Right atrium auricular region (tissue), 2 donors: ENCODE measurements at regions not wholly inside any gene's neighbourhood (a gene's known extent, or its start where the extent isn't known, plus 50 kb on each side); places are given as distances from the start of the nearest gene placed in this dataset.
A peak's percentile ranks its signal among the peaks of the same experiment; 100 is the strongest.

Experiments
- DNase-seq: peaks from one replicate; pipeline ENCODE4 v3.0.0-alpha.2; 2019; ENCODE audit warnings: low spot score
- H3K27ac ChIP-seq, 2 donors: fragments of 200-600 bp; sonication (generic); 1 replicate in 1 of 2; 2 replicates in 1 of 2; pipeline ENCODE4 v1.5.1; 2016 to 2019
- H3K27me3 ChIP-seq, 2 donors: fragments of 200-600 bp; sonication (generic); one replicate each; pipeline versions ENCODE4 v1.5.1 to v1.6.0; 2017 to 2019
- H3K36me3 ChIP-seq: fragments of 200-600 bp; sonication (generic); one replicate; pipeline ENCODE4 v1.5.1; 2016
- H3K4me1 ChIP-seq, 2 donors: fragments of 200-600 bp; sonication (generic); one replicate each; pipeline versions ENCODE4 v1.5.1 to v1.6.0; 2017 to 2019
- H3K4me3 ChIP-seq, 2 donors: fragments of 200-600 bp; sonication (generic); 1 replicate in 1 of 2; 2 replicates in 1 of 2; pipeline ENCODE4 v1.5.1; 2017 to 2019; ENCODE audit warnings: mild to moderate bottlenecking in 1 of 2, moderate library complexity in 1 of 2
- H3K9me3 ChIP-seq, 2 donors: fragments of 200-600 bp; sonication (generic); one replicate each; pipeline ENCODE4 v1.5.1; 2019
- CTCF ChIP-seq, 2 donors: fragments of 200-600 bp; sonication (generic); IDR thresholded peaks; one replicate each; pipeline ENCODE4 v1.5.1; 2019; ENCODE audit warnings: antibody characterized with exemption in 2 of 2

GRCh38 chr5:159787837-159788236 lies 128.4 kb upstream of the ADRA1B start:
- Histone ChIP-seq H3K36me3 (no peaks in the 10 kb centered on the region), H3K27me3 (no peaks in the 10 kb centered on the region), H3K9me3 (no peaks in the 10 kb centered on the region), H3K4me3 (no peak overlapping the region), H3K27ac (peak overlapping the region; percentile 40 to 72), H3K4me1 (peaks cover 0 to 22% of the 10 kb centered on the region in 2 donors)
- TF ChIP-seq CTCF (IDR thresholded peaks at IDR 0.05), result no peak
- DNase-seq, result no peak

DNA sequence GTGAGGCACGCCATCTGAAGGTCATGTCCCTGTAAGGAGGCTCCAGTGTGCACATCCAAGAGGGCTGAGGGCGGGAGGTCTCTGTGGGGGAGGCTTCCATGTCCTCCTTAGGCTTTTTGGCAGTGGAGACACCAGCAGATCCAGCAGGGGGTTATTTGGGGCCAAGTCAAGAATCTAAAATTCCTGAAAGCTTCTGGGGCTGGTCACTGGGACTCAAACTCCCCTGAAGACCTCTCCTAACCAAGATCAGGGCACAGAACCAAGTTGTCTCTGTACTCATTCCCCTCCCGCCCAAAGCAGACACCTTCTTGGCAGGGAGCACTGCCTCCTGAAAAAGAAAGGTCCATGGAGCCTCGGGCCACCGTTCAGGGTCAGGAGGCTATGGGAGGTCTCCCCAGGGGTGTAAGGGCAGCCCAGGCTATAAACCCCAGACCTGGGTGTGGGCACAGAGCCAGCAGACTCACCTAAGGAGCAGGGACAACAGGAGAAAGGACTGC lies 127.4 kb upstream of the ADRA1B start:
- H3K27ac ChIP-seq, result no peak overlapping the region
- no peaks in the 10 kb centered on the region for H3K9me3 ChIP-seq
- peaks cover 0 to 22% of the 10 kb centered on the region in 2 donors for H3K4me1 ChIP-seq
- DNase-seq, result peak; percentile 46
- no peaks in the 10 kb centered on the region for H3K27me3 ChIP-seq
- no peak for TF ChIP-seq CTCF (IDR thresholded peaks at IDR 0.05)
- H3K36me3 ChIP-seq, result no peaks in the 10 kb centered on the region
- H3K4me3 ChIP-seq, result no peak overlapping the region

DNA sequence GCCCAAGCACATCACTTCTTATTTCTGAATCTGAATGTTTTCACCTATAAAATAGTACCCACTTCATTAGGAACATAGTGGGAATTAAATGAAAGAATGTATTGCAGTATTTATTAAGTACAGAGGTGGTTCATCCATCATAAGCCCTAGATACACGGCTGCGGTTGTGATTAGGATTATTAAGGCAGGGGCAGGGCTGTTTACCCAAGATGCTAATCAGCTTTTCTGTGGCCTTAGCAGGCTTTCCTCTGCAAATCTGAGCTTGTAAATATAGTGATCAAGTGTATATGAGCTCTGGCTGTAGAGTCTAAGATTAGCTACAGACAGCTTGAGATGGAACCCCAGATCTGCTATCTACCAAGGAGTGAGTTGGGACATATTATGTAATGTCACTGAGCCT lies 124.1 kb upstream of the ADRA1B start:
- Histone ChIP-seq H3K9me3 (no peaks in the 10 kb centered on the region), H3K4me3 (no peak overlapping the region), H3K27ac (no peak overlapping the region), H3K4me1 (peaks cover 0 to 16% of the 10 kb centered on the region in 2 donors), H3K36me3 (no peaks in the 10 kb centered on the region), H3K27me3 (no peaks in the 10 kb centered on the region)
- TF ChIP-seq CTCF (IDR thresholded peaks at IDR 0.05), result no peak
- no peak for DNase-seq

- peak; percentile 2 for DNase-seq
- no peaks in the 10 kb centered on the region for H3K4me1 ChIP-seq
- H3K27me3 ChIP-seq, result no peaks in the 10 kb centered on the region
- no peaks in the 10 kb centered on the region for H3K9me3 ChIP-seq
- no peak overlapping the region for H3K27ac ChIP-seq
- TF ChIP-seq CTCF (IDR thresholded peaks at IDR 0.05), result no peak
- H3K36me3 ChIP-seq, result no peaks in the 10 kb centered on the region
- no peak overlapping the region for H3K4me3 ChIP-seq
These were observed 118.9 kb upstream of the ADRA1B start for GRCh38 chr5:159797261-159797970.

DNA sequence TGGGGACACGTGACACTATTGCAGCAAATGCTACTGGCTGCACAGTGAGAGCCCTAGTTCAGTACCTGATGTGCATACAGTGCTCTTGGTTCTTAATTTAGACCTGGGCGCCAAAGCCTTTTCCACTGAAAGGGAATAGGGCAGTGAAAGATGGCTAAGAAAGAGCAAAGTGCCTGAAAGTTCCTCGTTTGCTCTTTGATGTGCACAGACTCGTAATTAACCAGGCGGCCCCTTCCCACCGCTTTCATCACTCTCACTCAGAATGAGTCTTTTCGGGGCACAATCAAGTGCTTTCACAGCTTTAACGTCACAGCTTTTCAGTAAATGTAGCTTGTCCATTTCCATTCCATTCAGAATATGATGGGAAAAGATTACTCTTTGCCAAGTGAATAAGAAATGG lies 116.6 kb upstream of the ADRA1B start:
- no peaks in the 10 kb centered on the region for H3K36me3 ChIP-seq
- DNase-seq, result peak; percentile 9
- TF ChIP-seq CTCF (IDR thresholded peaks at IDR 0.05), result no peak
- no peaks in the 10 kb centered on the region for H3K27me3 ChIP-seq
- H3K9me3 ChIP-seq, result no peaks in the 10 kb centered on the region
- no peak overlapping the region for H3K4me3 ChIP-seq
- no peak overlapping the region for H3K27ac ChIP-seq
- H3K4me1 ChIP-seq, result no peaks in the 10 kb centered on the region
